GM21619 (cell line): ENCODE measurements at regions not wholly inside any gene's neighbourhood (a gene's known extent, or its start where the extent isn't known, plus 50 kb on each side); places are given as distances from the start of the nearest gene placed in this dataset.

Source experiments
- ATAC-seq: cut with Tn5 transposase; IDR thresholded peaks from one replicate; pipeline ENCODE4 v1.9.1; 2021; ENCODE audit not compliant: unreplicated experiment

DNA sequence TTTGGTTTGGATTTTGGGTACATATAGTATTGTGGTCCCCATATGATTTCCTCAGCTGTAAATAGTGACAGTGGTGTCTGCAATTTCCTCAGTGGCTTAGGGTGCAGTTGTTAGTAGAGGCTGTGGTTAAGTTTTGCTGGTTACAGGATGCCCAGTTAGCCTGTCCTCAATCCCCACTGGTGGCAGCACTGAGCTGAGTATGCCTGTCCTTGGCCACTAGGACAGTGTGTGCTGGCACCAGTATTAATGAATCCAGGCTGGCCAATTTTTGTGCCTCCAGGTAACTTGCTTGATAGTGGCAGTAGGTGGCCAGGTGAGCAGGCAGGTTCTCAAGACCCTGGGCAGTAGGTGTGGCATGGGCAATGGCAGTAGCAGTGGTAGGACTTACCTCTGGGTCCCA, 973.1 kb downstream of the TMEM182 start:
- no peak for ATAC-seq

GRCh38 chr2:103738108-103738507, 976.3 kb downstream of the TMEM182 start:
- ATAC-seq: no peak

DNA sequence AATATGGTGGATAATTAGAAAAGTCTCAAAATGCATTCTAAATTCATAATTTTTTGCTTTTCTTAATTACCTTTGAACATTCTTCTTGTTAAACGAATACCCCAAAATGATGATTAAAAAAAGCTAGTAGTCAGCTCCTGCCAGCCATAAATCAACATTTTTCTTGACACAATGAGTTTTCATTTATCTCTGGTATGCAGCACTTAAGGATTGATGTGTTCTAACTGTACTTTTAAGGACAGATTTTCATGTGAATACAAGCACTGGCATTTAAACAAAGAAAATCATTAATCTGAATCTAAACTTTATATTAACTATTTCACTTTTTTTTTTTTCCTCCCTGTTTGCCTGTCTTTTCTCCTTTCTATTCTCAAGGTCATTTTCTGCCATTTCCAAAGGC, 976.8 kb downstream of the TMEM182 start:
- no peak for ATAC-seq

- no peak for ATAC-seq
Observed at GRCh38 chr2:103739186-103739585, 977.4 kb downstream of the TMEM182 start.

- ATAC-seq: no peak
Observed at GRCh38 chr2:103739921-103740320, 978.1 kb downstream of the TMEM182 start.

- no peak for ATAC-seq
Observed at GRCh38 chr2:103740631-103741030, 978.8 kb downstream of the TMEM182 start.

GRCh38 chr2:103743195-103743594, 981.4 kb downstream of the TMEM182 start:
- ATAC-seq: no peak

DNA sequence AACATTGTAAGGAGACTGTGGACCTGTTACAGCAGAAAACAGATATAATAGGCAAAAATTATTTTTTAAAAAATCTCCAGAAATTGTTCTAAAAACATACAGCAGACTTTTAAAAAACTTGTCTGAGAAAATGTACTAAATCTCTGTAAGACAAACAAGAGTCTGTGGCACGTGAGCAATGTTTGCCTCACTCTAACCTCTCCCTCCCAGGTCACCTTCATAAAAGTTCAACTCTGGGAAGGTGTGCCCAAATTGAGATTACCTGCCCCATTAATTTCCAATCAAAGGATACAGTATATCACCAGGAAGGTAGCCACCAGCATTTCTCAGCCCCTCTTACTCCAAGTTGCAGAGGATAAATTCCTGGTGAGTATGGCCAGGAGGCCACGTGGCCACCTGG, 992.7 kb downstream of the TMEM182 start:
- ATAC-seq: no peak

DNA sequence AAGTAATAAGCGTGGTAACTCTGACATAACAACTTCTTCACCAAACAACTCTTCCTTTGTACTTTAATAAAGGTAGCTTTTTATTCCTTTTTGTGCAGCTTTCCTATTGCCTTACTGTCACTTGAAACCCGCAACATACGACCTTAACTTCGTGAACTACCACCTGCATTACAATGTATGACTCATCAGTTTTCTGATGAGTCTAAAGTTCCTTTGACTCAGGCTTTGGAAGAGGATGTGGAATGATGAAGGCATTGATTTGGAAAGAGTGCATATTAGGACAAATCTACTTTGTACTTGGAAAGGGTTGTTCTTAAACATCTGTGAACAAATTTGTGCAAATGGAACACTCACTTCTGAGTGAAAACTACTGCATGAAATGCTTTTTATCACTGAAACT, 1012.1 kb downstream of the TMEM182 start:
- no peak for ATAC-seq

- no peak for ATAC-seq
Observed at GRCh38 chr2:103780088-103780702, 1018.4 kb downstream of the TMEM182 start.

GRCh38 chr2:103781313-103781712, 1019.5 kb downstream of the TMEM182 start:
- ATAC-seq: no peak

- no peak for ATAC-seq
Observed at GRCh38 chr2:103784261-103784660, 1022.4 kb downstream of the TMEM182 start.

- ATAC-seq: no peak
Observed at GRCh38 chr2:103785432-103785831, 1023.6 kb downstream of the TMEM182 start.

- no peak for ATAC-seq
Observed at GRCh38 chr2:103785956-103786355, 1024.1 kb downstream of the TMEM182 start.

DNA sequence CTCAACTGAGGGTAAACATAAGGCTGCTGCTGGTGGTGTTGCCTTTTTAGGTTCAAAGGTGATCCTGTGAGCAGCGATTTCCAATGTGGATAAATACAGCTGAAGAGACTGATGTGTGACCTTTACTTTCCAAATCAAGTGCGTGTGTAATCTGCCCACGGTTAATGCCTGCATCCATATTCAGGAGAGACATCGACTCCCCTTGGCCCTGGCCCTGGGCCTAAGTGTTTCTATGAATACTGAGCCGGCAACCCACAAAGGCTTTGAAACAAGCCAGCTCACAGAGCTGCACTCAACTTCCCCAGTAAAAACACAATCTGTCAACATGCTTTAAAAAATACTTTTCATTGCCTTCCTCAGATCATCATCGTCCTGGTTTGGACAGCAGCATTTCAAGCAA, 1026.6 kb downstream of the TMEM182 start:
- ATAC-seq: no peak

DNA sequence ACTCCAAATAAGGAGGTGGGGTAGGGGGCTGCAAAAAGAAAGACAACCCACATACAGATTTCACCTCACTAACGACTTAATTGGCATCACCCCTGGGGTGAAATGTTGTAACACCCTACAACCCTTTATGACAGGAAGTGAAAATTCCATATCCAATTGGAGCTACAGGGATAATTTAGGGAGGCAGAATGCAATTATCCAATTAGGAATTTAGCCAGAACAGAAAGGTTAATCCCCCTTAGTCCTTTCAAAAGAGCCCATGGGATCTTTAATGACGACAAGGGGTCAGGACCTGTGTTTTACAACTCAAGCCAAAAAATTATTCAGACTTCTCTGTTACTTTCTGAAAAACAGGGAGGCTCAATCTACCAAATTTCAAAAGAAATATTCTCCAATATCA, 1027.1 kb downstream of the TMEM182 start:
- no peak for ATAC-seq

- ATAC-seq: no peak
Observed at GRCh38 chr2:103789381-103790095, 1027.7 kb downstream of the TMEM182 start.

DNA sequence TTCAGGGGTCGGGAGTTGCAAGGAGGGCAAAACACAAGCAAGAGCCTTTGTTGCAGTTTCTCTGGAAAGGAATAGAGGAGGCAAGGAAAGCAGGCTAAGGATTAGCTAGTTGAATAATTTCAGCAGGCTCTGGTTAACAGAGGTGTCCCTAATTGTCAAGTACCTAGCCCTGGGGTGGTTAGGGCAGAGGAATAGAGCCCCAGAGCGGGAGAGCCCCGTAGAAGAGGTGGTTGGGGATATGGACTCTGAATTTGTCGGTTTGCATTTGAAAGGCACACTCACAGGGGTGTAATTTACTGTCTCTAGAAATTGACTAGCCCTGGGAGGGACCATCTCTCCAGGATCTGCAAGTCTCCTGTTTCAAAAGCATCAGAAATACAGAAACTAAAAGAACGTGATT, 1030.2 kb downstream of the TMEM182 start:
- no peak for ATAC-seq

GRCh38 chr2:103798291-103798690, 1036.5 kb downstream of the TMEM182 start:
- no peak for ATAC-seq

GRCh38 chr2:103804013-103804412, 1042.2 kb downstream of the TMEM182 start:
- no peak for ATAC-seq

DNA sequence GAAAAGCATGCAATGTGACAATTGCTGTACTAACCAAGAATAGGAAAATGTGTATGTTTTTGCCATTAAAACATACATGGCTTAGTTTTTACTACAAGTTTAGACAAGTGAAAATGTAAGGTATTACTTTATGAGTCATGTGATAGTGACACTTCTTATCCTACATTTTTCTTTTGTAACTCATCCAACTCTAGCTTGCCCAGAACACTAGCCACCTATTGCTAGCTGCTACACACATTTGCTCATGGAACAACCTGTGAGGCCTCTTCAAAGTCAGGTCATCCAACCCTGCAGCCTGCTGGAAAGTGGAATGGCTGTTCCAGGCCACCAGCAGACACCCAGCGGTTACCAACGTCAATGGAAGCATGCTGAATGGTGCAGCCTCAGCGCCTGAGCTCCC, 1043.9 kb downstream of the TMEM182 start:
- no peak for ATAC-seq

- no peak for ATAC-seq
Observed at GRCh38 chr2:103808814-103809213, 1045.1 kb upstream of the POU3F3 start.

DNA sequence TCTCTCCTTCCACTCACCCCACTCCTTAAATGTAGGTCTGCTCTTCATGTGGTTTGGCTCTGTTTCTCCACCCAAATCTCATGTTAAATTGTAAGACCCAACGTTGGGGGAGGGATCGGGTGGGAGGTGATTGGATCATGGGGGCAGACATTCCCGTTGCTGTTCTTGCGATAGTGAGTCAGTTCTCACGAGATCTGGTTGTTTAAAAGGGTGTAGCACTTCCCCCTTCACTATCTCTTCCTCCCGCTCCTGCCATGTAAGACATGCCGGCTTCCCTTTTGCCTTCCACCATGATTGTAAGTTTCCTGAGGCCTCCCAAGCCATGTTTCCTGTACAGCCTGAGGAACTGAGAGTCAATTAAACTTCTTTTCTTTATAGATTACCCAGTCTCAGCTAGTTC, 1044.5 kb upstream of the POU3F3 start:
- no peak for ATAC-seq
